ENCODE measurements at regions not wholly inside any gene's neighbourhood (a gene's known extent, or its start where the extent isn't known, plus 50 kb on each side); places are given as distances from the start of the nearest gene placed in this dataset.
A peak's percentile ranks its signal among the peaks of the same experiment; 100 is the strongest.
"Not testable (repeated sequence)": the region's sequence is repeated elsewhere in the genome, so short reads cannot be mapped to it uniquely, and the experiment has no call there.

DNA sequence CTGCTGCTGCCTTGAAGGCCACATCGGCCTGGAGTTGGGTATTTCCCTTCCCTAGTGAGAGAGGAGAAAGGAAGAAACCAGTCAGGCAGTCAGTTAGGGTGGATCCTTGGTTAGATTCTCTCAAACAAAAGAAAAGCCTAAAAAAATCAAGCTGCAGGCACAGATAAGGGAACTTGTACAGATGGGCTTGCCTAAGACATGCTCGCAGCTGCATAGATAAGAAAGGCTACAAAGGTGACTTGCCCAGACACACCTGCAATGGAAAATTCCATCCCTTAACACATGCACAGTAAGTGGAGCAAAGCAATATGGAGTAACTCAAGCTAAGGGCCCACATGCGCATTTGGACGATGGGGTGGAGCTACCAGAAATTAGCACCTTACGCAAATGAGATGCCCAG, 199.7 kb upstream of the ARPP21 start:
- no peak for DNase-seq

DNA sequence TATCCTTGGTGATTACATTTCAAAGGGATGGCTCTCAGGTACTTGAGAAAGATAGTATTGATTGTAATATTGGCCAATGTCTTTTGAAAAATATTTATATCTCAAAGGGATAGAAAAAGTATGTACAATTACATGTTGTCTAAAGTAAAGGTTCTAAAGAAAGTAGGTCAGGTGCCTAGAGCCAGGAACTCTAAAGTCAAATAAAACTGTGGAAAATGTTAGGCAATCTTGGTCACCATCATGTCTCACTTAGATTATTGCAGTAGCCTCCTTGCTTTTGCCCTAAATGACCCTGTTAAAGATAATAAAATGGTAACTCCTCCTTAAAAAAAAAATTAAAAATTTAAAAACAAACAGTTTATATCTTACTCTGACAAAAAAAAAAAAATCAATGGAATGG, 198.5 kb upstream of the ARPP21 start:
- DNase-seq = no peak

DNA sequence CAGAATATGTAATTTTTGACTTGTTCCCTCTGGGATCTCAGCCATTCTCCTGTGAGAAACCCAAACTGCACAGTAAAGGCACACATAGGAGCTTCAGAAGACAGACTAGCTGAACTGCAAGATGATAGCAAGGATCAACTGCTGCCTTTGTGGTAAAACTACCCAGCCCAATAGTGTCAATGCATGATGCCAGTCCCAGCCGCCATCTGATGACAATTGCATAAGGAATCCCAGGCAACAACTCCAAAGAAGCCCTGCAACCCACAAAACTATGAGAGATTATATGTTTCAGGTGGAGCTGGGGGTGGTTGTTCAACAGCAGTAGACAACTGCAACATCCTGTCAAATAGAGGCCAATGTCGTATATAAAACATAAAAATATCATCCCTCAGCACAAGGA, 192.4 kb upstream of the ARPP21 start:
- DNase-seq = no peak

DNA sequence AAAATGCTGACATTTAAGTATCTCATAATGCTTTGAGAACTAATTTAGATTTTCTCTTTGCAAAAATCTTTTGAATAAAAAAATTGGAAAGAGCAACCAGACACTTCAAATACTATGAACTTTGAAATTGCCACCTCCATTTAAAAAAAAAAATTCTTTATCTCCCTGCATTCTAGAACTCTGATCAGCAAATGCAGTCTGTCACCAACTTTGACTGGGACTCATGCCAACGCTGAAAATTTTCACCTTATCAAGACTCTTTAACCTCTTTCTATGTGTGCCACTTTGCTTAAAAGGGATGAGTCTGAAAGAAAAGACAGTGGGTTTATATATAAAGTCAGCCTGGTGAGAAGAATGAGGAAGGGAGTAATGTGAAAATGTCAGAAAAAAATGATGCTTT, 191.2 kb upstream of the ARPP21 start:
- no peak for DNase-seq

DNA sequence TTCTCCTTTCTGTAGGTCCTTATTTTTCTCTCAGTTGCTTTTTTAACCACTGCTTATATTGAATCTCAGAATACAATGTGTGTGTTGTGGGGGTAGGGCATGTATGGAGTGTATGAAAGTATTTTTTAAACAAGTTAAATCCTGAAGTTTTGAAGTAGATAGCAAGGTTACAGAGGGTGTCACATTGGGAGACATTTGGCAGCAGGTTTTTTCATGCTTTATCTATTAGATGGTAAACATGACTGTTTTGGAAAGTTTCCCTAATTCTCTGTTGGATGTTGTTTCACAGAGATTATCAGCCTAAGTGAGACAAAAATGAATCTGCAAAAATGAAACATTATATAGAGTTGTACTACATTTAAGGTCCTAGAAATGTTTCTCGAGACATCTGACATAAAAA, 190.6 kb upstream of the ARPP21 start:
- DNase-seq = no peak

DNA sequence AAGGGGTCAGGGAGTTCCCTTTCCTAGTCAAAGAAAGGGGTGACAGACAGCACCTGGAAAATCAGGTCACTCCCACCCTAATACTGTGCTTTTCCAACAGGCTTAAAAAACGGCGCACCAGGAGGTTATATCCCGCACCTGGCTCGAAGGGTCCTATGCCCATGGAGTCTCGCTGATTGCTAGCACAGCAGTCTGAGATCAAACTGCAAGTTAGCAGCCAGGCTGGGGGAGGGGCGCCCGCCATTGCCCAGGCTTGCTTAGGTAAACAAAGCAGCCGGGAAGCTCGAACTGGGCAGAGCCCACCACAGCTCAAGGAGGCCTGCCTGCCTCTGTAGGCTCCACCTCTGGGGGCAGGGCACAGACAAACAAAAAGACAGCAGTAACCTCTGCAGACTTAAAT, 184.5 kb upstream of the ARPP21 start:
- not testable (repeated sequence) for DNase-seq

DNA sequence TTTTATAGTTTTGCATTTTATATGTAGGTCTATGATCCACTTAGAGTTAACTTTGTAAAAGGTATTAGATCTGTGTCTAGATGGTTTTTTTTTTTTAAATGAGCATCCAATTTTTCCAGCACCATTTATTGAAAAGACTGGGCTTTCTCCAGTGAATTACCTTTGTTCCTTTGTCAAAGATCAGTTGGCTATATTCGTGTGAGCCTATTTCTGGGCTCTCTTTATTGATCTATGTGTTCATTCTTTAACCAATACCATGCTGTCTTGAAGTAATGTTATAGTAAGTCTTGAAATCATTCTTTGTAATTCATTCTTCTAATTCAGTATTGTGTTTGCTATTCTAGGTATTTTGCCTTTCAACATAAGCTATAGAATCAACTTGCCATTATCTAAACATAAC, 165.4 kb upstream of the ARPP21 start:
- DNase-seq = no peak

DNA sequence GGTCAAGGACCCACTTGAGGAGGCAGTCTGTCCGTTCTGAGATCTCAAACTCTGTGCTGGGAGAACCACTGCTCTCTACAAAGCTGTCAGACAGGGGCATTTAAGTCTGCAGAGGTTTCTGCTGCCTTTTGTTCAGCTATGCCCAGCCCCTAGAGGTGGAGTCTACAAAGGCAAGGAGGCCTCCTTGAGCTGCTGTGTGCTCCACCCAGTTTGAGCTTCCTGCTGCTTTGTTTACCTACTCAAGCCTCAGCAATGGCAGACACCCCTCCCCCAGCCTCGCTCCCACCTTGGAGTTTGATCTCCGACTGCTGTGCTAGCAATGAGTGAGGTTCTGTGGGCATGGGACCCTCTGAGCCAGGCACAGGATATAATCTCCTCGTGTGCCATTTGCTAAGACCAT, 156.8 kb upstream of the ARPP21 start:
- not testable (repeated sequence) for DNase-seq

DNA sequence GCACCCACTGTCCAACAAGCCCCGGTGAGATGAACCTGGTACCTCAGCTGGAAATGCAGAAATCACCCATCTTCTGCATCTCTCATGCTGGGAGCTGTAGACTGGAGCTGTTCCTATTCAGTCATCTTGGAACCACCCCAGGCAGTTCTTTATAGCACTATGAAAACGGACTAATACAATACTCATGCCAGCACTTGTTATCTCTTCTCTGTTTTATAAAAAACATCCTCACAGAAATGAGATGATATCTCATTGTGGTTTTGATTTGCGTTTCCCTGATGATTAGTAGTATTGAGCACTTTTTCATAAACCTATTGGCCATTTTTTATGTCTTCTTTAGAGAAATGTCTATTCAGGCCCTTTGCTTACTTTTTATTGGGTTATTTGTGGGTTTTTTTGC, 156.2 kb upstream of the ARPP21 start:
- DNase-seq = no peak

DNA sequence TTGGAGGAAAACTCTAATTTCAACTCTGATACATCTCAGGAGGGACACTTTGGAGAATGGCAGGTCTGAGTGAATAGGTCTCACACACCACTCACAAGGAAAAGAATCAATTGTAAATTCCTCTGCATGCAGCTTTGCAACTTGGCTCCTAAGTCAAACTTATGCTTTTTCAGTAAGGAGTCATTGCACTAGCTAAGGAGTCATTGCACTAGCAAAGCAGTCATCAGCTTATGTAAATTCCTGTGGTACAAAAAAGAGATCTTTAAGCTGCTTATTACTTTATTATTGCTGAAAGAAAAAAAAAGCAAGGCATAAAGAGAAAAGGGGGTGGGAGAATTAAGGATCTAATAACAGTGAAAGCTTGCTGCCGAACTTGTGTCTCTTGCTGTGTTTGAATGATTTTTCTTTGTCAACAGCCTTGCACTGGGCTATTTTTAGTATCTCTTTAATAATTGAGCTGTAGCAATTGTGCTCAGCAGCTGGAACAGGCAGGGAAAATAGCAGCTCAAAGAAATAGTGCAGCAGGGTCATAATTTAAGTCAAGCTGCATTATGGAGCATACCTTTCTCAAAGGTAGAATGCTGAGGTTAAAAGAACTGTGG, 154.3 kb upstream of the ARPP21 start:
- peak in 2 of 3 experiments; percentile 12 to 71 for DNase-seq

DNA sequence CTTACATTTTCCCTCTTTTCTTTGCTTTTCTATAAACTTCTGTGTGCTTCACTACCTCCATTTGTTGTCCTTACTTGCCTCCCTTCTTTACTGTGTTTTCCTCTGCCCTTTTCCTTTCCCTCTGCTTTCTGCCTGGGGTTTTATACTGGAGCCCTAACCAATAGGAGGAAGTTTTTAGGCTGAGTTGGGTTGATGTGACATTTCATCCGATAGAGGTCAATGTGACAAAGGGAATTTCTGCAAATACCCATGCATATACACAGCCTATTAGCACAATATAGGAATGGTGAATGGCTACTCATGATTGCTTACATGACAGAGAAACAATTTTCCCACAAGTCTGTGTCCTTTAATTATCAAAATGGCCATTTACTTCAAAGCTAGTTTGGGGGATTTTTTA, 153.0 kb upstream of the ARPP21 start:
- DNase-seq = no peak

DNA sequence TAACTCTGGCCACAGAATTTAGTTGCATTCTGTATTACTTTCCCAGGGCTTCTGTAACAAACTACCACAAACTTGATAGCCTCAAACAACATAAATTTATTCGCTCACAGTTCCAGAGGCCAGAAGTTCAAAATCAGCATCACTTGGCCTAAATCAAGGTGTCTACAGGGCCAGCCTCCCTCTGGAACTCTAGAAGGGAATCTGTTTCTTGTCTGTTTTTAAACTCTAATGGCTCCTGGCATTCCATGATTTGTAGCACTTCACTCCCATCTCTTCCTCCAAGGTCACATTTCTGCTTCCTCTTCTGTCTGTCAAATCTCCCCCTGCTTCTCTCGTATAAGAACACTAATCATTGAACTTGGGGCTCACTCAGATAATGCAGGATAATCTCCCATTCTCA, 151.9 kb upstream of the ARPP21 start:
- no peak for DNase-seq

DNA sequence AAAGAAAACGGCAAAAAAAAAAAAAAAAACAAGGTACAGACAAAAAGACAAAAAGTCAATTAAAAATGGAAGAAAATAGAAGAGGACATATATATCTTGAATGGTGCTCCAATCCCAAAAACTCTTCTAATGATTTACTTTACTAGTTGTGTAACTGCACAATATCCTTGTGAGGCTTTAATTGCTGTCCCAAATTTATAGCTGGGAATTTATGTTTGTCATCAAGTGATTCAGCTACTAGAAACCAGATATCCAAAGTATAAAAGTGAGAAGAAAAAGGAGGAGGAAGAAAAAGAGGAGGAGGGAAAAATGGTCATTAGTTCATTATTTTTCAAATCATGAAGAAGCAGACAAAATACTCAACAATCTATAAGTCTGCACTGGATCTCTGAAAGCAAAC, 150.8 kb upstream of the ARPP21 start:
- no peak for DNase-seq

DNA sequence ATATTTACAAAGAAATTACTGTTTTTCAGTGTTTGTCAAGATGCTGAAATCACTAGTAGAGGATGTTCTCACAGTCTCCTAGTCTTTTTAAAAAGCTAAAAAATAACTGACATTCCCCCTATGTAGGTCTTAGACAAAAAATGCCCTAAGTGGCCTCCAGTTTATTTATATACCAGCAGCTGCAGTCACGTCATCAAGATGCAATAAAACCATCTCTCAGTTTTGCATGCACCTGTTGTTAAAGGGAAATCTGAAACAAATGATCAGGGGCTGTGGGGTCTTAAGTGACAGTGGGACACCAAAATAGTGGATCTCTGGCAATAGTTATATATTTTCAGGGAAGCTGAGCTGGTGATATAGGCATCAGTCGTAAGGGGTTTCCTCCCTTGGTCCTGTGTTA, 146.5 kb upstream of the ARPP21 start:
- DNase-seq = peak in 2 of 3 experiments; percentile 6 to 42

DNA sequence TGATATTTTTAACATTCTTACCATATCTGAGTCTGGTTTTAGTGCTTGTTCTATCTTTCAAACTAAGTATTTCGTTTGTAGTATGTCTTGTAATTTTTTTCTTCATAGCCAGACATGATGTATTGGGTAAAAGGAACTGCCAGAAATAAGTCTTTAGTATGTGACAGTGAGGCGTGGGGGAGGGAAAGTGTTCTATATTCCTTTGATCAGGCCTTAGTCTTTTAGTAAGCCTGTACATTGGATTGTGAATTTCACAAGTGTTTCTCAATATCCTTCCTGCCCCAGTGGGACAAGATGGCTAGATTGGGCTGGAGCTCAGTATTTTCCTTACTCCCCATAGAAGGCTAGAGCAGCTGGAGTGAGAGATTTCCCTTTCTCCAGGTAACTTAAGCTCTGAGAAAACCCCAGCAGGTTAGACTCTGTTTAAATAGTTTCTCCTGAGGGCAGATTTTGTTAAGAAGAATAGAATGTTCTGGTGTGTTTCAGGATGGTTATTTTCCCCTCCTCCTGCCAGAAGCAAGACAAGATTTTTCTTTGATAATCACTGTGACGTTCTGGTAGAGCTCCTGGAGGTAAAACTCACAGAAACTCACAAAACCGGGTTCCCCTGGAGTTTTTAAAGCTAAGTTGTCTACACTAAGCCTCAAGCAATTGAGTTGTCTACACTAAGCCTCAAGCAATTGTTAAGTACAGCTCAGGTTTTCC, 140.7 kb upstream of the ARPP21 start:
- DNase-seq = no peak

DNA sequence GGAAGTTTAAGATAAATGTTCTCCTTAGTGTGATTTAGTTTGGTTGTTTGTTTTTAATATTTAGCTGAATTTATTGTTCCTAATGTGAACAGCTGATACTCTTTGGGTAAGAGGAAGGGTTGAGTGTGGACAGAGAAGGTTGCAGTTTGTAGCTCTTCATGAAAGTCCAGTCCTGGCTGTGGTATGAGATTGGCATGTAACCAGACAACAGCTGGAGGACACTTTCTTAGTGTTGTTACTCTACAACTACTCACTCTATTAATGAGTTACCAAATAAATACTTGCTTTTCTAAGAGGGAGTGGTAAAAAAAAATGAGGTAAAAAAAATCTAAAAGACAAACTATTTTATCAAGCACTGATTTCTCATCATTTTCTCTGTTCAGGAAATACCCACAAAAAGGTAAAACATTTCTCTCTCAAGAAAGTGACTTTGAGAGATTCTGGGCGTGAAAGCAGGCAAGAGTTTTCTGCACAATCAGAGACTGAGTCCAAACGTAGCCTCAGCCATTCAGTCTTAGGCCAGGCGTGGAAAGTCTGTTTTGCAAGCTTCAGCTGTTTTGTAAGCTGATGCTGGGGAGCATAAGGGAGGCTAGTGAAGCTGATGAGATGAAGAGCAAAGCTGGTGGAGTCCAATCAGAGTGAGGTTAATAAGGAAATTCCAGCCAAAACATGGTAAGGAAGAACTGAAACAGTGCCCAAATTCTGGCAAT, 138.5 kb upstream of the ARPP21 start:
- DNase-seq = no peak

DNA sequence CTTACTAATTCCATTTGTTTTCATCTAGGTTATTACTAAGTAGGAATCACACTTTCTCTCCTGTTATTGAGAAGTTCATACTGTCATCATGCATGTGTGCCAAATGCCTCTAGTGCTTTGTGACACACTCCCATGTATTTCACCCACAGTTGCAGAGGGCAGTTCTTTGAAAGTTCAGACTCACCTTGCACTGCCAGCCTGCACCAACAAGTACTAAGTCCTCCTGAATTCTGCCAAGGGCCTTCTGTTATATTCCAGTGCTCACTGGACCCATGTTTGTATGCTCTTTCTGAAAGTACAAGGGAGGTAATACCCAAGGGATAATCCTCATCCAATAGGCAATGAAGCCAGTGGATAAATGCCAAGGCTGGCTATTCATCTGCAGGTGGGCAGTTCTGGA, 136.6 kb upstream of the ARPP21 start:
- DNase-seq = no peak

DNA sequence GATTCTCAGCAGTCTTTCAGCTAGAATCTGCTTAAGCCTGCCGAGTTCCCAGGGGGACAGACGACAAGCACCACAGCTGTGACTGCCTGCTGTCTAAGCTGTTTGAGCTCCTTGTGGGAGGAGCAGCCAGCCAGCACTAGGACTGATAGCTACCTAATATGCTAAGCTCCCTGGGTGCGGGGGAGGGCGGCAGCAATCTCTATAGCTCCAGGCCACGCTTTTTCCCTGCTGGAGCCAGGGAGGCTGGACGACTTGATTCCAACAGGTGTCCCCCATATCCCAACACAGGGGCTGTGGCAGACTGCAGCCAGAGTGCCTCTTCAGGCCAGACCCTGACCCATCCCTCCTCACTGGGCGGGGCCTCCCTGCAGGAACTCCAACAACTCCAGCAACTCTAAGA, 134.1 kb upstream of the ARPP21 start:
- DNase-seq = peak; percentile 5 to 76 (median 50)

DNA sequence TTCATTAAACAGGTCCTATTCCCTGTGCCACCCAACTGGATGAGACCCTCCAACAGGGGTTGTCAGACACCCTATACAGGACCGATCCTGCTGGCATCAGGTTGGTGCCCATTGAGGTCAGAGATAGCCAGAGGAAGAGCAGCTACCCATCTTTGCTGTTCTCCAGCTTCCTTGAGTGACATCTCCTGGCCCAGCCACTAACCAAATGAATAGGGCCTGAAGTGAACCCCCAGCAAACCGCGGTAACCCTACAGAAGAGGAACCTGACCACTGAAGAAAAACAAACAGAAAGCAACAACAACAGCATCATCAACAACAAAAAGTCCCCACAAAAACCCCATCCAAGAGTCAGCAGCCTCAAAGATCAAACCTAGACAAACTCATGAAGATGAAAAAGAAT, 133.6 kb upstream of the ARPP21 start:
- DNase-seq = no peak

DNA sequence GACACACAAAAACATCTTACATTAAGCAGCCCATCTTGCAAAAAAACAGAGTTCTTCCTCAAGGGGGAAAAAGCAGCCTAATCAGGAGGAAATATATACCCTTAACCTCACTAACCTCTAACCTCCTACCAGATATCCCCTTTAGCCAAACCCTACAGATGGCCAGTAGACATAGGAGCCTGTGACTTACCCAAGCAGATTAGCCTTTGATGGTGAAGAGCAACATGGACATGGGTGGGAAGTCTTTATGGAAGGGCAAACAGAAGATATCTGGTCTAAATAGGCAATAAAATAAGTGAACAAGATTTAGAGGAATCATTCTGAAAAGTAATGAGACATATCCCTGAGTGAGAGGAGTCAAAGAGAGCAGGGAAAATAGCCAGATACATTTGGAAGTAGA, 119.4 kb upstream of the ARPP21 start:
- DNase-seq = no peak

DNA sequence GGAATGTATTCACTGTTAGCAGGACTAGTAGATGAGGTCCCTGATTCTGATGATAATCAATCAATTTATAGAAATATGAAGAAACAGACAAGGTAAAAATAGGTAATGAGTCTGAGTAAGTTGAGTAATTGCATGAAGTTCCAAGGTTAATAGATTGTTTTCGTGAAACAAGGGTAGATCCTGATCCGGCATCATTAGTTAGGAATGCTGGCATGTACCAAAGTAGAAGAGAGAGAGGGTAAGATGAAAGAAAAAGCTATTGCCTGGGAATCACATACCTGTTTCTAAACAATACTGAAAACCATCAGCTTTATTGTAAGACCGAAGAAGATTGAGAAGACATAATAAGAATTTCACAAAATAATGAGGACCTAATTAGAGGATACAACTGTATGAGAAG, 118.1 kb upstream of the ARPP21 start:
- DNase-seq = no peak

DNA sequence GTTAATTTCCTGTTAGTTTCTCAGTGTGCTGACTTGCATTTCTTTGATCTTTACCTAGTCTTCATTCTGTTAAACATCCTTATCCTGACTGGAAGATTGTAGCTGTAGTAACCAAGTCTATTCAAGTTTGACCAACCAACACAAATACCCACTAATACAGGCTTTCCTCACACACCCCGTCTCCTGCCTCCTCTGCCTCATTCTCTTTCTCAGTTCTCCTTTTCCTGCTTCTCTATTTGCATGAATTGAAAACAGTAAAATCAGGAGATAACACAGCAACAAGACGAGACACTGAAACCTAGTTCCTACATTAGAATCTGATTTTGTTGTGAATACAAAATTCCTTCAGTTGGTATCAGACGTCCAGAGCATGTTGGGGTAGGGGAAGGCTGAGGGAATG, 116.9 kb upstream of the ARPP21 start:
- no peak for DNase-seq

DNA sequence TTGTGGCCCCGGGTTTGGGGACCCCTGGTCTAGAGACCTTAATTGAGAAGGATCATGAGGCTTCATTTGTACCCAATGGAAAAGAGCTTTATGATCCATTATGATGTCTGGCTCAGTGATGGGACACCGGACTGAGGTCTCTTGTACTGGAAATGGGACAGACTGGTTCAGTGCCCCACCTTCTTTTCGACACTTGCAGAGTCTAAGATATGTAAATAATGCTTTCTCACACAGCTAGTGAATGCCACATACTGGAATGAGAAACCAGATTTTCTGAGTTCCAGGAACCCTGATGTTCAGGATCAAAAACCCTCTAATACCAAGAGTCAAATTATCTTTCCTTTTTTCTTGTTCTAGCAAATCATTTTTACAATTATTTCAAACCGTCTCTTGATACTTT, 116.3 kb upstream of the ARPP21 start:
- DNase-seq = no peak

DNA sequence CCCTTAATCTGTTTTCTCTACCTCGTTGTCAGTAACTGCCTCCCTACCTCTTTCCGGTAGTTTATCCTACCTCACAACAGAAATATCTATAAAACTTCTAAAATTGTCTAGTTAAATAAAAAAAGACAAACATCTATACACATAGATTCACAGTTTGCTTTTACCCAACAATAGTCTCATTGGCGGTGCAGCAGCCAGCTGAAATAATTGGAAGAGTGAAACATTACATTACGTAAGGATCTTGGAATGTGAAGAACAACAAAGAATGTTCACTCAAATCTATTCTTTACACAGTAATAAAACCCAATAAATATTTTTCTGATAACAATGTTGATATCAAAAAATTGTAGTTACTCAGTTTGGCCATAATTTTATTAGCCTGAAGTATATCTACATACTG, 115.5 kb upstream of the ARPP21 start:
- no peak for DNase-seq

DNA sequence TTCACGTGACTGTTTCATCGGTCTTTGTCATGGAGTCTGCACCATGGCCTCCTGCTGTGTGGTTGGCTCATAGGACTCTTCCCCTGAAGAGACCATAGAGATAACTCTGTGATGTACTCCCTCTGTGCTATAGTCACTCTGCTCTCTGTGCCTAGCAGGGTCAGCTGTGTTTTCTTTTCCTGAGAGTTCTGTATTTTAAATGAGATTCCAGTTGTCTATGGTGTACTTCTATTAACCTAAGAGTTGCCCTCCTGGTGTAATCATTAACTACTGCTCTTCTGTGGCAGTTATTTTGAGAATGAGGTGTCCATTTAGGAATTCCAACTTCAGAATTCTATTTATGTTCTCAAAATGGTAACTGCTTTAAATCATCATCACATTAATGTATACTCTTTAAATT, 114.5 kb upstream of the ARPP21 start:
- DNase-seq = no peak
